GM13977 (cell line): ENCODE measurements at regions not wholly inside any gene's neighbourhood (a gene's known extent, or its start where the extent isn't known, plus 50 kb on each side); places are given as distances from the start of the nearest gene placed in this dataset.

Source experiments
- DNase-seq: peaks from one replicate; pipeline ENCODE4 v3.0.0; 2012; ENCODE audit warnings: low spot score
- in situ Hi-C: fragments of 300-500 bp; cut with MboI; formaldehyde crosslinking; loops from one replicate; pipeline ENCODE4 v1.12.0; 2022; ENCODE audit warnings: low sequenced_read_pairs, low pct_unique_long_range_greater_than_20kb, mixed read lengths, inconsistent platforms; ENCODE audit not compliant: unreplicated experiment
- TF ChIP-seq, protein P1 (sequence below): IDR thresholded peaks from 2 replicates; pipeline ENCODE4 v1.5.1; 2012; ENCODE audit warnings: mild to moderate bottlenecking, control low read depth; ENCODE audit not compliant: insufficient read depth; ENCODE audit errors: extremely low read depth, missing control alignments

GRCh38 chr16:65353183-65353582 is 231.3 kb upstream of the CDH11 start:
- in situ Hi-C loops: no loop called here
- DNase-seq: no peak
- TF ChIP-seq, protein P1, sequence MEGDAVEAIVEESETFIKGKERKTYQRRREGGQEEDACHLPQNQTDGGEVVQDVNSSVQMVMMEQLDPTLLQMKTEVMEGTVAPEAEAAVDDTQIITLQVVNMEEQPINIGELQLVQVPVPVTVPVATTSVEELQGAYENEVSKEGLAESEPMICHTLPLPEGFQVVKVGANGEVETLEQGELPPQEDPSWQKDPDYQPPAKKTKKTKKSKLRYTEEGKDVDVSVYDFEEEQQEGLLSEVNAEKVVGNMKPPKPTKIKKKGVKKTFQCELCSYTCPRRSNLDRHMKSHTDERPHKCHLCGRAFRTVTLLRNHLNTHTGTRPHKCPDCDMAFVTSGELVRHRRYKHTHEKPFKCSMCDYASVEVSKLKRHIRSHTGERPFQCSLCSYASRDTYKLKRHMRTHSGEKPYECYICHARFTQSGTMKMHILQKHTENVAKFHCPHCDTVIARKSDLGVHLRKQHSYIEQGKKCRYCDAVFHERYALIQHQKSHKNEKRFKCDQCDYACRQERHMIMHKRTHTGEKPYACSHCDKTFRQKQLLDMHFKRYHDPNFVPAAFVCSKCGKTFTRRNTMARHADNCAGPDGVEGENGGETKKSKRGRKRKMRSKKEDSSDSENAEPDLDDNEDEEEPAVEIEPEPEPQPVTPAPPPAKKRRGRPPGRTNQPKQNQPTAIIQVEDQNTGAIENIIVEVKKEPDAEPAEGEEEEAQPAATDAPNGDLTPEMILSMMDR: no peak

- in situ Hi-C loops: no loop called here
- TF ChIP-seq, protein P1: no peak
- no peak for DNase-seq
Measured at GRCh38 chr16:65349626-65350025, 227.8 kb upstream of the CDH11 start.

DNA sequence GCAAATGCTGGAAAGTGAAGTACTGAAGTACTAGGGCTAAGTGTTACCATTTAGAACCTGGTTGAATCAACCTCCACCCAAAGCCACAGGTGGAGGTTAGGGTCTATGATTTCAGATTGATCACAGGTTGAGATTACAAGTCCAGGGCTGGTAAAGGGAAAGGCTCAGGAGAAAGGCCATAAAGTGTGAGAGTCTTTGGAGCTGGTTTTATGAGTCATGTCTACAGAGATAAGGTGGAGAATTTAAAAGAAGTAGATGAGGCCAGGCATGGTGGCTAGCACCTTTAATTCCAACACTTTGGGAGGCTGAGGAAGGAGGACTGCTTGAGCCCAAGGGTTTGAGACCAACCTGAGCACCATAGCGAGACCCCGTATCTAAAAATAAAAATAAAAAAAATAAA is 221.7 kb upstream of the CDH11 start:
- no peak for DNase-seq
- in situ Hi-C loops: no loop called here
- TF ChIP-seq, protein P1: no peak

GRCh38 chr16:65342231-65342866 is 220.5 kb upstream of the CDH11 start:
- TF ChIP-seq, protein P1: no peak
- in situ Hi-C loops: no loop called here
- no peak for DNase-seq

GRCh38 chr16:65339062-65339461 is 217.2 kb upstream of the CDH11 start:
- TF ChIP-seq, protein P1: no peak
- in situ Hi-C loops: no loop called here

GRCh38 chr16:65336160-65336559 is 214.3 kb upstream of the CDH11 start:
- in situ Hi-C loops: no loop called here
- TF ChIP-seq, protein P1: no peak
- no peak for DNase-seq

More at GRCh38 chr16:65339062-65339461, 217.2 kb upstream of the CDH11 start:
- no peak for DNase-seq
